Suppressor macrophage treated with lipopolysaccharide for 1 hour (primary cell): ENCODE measurements at regions not wholly inside any gene's neighbourhood (a gene's known extent, or its start where the extent isn't known, plus 50 kb on each side); places are given as distances from the start of the nearest gene placed in this dataset.
A peak's percentile ranks its signal among the peaks of the same experiment; 100 is the strongest.

ENCODE experiments used
- DNase-seq, 3 donors: peaks; one replicate each; pipeline ENCODE4 v3.0.0-alpha.2; 2020 to 2022

GRCh38 chr7:123237-123636, 69.1 kb upstream of the FAM20C start:
- DNase-seq: no peak

DNA sequence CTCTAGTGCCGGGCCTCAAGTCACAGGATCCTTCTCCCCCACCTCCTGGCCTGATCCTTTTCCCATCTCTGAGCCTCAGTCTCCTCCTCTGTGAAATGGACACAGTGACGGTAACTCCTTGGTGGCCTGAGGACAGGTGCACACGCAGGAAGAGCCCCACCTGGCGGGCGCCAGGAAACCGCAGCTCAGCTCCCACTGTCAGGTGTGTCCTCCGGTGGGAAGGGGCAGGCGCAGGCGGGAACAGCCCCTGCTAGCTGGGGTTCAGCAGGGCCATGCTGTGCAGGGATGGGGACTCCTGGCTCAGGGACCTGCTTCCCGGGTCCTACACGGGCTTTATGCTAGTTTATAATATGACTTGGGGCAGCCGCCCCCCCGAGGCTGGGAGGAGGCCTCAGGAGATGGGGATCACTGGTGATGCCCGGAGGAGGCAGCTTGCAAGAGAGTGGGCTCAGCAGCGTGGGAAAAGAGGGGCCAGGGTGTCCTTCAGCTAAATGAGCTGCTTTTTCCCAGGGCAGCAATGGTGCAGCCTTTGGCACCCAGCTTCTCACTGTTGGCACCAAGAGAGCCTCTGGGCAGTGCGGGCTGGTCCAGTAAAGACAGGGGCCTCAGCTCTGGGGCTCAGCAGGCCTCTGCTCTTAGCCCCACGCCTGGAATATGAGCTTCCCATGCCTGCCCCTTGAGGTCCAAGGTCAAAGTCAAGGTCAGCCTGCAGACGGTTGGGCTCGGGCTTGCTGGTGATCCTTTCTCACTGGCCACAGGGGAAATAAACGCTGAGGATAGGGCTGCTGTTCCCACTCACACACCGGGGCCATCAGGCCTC, 68.0 kb upstream of the FAM20C start:
- DNase-seq: no peak

DNA sequence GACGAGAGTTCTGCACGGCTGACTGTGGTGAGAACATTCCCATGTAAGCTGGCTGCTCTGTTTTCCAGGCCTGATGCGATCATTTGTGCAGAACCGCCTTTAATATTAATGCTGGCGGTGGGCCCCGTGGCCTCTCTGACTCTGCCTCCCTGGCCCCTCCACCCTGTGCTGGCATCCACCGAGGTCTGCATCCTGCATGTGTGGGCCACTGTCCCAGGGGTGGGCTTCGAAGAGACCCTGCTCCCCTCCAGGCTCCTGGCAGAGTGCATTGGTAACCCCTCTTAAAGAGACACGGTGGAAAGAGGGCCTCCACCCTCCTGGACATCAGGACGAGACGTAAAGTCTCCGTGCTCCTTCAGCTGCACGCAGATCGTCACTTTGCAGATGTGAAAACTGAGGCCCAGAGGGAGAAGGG, 67.3 kb upstream of the FAM20C start:
- no peak for DNase-seq

DNA sequence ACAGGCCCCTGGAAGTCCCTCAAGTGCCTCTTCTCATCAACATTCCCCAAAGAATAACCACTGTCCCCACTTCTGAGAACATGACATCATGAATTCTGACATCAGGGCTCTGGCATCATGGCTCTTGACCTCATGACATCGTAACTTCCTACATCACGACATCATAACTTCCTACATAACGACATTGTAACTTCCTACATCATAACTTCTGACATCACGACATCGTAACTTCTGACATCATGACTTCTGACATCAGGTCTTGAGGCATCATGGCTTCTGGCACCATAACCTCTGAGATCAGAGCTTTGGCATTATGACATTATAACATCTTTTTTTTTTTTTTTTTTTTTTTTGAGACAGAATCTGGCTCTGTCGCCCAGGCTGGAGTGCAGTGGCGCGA, 66.7 kb upstream of the FAM20C start:
- DNase-seq: peak in 2 of 3 donors; percentile 46 to 51

- no peak for DNase-seq
Measured at GRCh38 chr7:126368-126767, 66.0 kb upstream of the FAM20C start.

- no peak for DNase-seq
Measured at GRCh38 chr7:127064-127598, 65.2 kb upstream of the FAM20C start.

- DNase-seq: no peak
Measured at GRCh38 chr7:128171-129080, 63.9 kb upstream of the FAM20C start.

GRCh38 chr7:129366-130221, 62.8 kb upstream of the FAM20C start:
- DNase-seq: peak; percentile 75 to 86 (median 85)

DNA sequence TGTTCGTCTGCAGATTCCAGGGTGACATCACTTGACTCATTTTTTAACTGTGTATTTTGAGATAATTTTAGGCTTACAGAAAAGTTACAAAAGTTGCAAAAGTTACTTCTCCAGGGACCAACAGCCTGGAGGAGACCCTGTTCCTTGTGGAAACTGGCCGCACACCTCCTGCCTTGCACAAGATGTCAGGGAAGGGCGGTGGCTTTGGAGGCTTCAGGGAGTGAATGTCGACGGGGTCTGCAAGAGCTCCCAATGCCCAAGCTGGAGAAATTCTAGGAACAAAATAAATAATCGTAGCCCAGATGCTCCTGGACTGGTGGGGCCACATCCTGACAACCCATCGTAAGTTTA, 62.2 kb upstream of the FAM20C start:
- peak in 1 of 3 donors; percentile 11 for DNase-seq

GRCh38 chr7:130875-131780, 61.2 kb upstream of the FAM20C start:
- DNase-seq: peak in 1 of 3 donors; percentile 15

GRCh38 chr7:131781-132482, 60.4 kb upstream of the FAM20C start:
- DNase-seq: peak; percentile 74 to 83 (median 82)

DNA sequence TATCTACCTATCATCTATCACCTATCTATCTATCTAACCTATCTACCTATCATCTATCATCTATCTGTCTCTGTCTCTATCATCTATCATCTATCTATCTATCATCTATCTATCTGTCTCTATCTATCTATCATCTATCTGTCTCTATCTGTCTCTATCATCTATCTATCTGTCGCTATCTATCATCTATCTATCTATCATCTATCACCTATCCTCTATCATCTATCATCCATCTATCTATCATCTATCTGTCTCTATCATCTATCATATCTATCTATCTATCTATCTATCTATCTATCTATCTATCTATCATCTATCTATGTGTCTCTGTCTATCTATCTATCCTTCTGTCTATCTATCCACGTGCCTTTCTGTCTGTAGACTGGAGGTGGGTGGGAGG, 59.5 kb upstream of the FAM20C start:
- peak in 1 of 3 donors; percentile 14 for DNase-seq

DNA sequence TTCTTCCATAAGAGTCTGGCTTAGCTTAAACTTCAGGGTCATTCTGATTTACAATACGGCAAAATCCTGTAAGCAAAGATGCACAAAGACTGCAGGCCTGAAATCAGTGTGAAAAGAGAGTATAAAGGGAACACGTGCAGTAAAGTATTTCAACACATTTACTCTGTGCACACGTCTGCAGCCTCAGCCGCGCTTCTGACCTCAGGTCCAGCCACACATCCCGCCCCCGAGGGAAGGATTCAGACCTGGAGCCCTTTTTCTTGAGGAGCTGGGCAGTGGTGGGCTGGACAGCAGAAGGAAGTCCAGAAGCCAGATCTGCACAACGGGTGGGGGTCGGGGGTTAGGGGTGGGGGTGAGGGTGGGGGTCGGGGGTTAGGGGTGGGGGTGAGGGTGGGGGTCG, 58.9 kb upstream of the FAM20C start:
- DNase-seq: peak in 2 of 3 donors; percentile 27 to 35

GRCh38 chr7:134029-134428, 58.3 kb upstream of the FAM20C start:
- DNase-seq: peak in 1 of 3 donors; percentile 9

DNA sequence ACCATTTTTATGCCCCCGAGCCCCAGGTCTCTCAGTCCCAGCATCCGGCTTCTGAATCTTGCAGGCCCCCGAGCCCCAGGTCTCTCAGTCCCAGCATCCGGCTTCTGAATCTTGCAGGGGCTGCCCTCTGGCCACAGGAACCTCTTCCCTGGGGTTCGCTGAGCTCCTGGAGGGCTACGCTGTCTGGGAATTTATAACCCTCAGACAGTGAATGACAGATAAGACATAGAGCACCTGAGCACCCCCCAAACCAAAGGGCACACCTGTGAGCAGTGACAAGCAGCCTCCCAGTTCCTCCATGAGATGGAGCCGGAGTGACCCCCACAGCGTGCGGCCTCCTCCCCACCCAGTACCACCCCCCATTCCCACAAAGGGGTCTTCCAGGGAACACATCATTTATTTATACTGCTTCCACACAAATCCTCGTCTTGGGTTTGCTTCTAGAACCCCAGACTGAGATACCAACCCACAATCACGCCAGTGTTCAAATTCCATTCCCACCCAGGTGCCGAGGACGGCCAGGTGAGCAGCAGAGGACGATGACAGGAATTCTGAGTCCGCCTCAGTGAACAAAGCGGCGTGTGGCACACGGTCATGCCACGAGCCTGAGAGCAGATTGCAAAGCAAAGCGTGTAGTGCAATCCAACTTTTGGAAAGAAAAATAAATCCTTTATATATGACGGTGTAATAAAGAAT, 57.7 kb upstream of the FAM20C start:
- peak in 1 of 3 donors; percentile 8 for DNase-seq

GRCh38 chr7:135257-135653, 57.1 kb upstream of the FAM20C start:
- DNase-seq: no peak

DNA sequence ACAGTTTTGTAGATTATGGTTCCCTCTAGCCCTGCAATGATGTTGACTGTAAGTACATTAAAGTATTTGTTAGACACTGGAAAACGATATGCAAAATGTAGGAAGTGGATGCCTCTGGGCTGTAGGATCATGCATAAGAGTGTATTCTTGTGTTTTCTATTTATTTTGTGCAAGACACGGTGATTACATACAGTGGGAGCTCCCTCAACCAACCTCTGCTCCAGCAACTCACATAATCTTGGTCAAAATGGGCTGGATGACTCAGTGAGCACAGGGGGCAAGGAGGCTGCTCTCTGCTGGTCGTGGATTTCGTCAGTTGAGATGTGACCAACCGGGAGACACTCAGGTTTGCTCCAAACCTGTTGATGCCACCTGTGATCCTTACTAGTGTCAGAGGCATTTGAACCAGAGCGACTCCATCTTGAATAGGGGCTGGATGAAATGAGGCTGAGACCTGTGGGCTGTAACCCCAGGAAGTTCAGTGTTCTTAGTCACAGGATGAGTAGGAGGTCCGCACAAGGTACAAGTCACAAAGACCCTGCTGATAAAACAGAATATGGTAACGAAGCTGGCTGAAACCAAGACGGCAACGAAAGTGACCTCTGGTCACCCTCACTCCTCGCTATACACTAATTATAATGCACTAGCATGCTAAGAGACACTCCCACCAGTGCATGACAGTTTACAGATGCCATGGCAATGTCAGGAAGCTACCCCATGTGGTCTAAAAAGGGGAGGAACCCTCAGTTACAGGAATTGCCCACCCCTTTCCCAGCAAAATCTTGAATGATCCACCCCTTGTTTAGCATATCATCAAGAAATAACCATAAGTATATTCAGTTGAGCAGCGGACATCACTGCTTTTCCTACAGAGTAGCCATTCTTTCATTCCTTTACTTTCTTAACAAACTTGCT, 56.4 kb upstream of the FAM20C start:
- DNase-seq: peak in 1 of 3 donors; percentile 48

DNA sequence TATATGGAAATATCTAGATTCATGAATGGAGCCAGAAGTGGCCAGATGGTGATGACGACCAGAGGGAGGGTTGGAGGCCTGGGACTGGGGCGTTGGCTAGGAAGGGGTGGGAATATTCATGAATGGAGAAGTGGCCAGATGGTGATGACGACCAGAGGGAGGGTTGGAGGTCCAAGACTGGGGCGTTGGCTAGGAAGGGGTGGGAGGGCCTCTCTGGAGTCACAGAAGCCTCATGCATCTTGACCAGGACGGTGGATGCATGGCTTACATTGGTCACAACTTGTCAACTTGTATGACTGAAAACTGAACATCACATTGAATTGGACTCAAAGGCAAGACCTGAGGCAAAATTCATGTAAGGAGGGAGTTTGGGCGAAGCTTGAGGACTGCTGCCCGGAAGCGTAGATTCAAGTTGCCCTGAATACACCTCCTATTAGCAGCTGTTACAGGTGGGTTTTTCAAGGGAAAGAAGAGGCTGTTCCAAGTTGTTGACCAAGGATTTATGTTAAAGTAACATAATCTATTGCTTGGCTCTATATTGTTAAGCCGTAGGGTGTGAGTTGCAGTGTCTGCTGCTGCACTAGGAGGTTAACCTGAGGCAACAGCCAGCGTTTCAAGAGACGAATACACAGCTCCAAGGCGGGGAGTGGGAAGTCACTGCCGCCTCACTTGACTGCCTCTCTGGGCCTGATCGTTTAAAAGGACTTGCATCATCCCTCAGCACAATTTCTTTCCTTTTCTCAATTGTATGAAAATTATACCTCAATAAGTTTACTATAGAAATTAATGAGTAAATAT, 55.1 kb upstream of the FAM20C start:
- DNase-seq: peak; percentile 79 to 90 (median 85)
